D341Med (cell line): ENCODE measurements at regions not wholly inside any gene's neighbourhood (a gene's known extent, or its start where the extent isn't known, plus 50 kb on each side); places are given as distances from the start of the nearest gene placed in this dataset.
A peak's percentile ranks its signal among the peaks of the same experiment; 100 is the strongest.
"Not testable (repeated sequence)": the region's sequence is repeated elsewhere in the genome, so short reads cannot be mapped to it uniquely, and the experiment has no call there.

Source experiments
- DNase-seq: peaks from one replicate; pipeline ENCODE4 v3.0.0; 2012; ENCODE audit warnings: low spot score

DNA sequence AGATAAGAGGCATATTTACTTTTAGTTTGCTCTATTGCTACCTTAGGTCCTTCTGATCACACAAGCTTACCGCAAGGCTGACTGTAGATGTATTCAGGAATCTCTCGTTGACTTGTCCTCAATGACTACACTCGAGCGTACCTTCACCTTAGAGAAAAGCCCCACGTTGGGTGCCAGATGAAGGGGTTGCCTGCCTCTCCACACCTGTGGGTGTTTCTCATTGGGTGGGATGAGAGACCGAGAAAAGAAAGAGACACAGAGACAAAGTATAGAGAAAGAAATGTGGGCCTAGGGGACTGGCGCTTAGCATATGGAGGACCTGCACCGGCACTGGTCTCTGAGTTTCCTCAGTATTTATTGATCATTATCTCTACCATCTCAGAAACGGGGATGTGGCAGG, 51.8 kb downstream of the ASCL4 start:
- no peak for DNase-seq

DNA sequence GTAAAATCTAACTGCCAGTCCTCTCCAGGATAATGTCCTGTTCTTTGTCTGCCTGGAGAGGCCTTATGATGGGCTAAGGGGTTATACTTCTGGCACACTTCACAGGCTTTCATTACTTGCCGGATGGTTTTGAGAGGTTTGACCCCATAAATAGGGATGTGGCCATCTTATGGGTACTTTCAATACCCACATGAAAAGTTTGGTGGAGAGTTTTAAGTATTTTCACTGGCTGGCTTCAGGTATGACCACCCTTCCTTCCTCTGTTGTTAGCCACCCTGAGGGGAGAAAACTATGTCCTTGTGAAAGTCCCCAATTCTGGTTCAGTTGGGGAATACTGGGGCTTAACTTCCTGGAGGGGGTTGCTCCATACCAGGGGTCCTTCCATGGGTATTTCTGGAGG, 54.8 kb downstream of the ASCL4 start:
- no peak for DNase-seq

DNA sequence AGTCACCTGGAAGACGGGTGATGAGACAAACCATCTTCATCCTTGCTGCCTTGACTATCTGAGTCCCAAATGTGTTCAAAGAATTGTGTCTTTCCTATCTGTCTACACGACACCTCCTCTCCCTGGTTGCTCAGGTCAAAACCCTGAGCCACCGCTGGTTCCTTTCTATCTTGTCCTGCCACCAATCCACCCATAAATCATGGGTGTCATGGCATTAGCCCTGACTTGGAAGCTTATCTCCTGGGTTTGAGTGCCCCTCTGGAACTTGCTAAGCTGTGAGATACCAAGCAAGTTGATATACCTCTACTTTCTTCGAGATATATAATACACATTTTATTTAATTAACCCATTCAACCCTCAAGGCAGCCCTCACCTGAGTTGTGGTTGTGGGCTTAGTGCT, 57.9 kb downstream of the ASCL4 start:
- no peak for DNase-seq

DNA sequence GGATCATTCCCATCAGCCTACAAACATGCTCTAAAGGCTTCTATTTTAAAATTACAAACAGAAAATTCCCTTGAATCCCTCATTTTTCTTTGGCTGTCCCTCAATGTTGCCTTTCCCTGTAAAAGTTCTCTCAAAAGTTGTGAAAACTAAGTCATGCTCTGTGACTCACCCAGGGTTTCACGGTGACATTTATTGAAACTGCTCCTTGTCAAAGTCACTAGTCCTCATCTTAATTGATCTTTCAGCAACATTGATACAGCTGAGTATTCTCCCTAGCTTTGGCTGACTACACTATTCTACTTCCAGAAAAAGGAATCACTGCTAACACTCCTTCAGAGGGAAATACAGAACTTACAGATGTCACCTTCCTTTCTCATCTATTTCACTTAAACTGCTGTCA, 65.7 kb downstream of the ASCL4 start:
- no peak for DNase-seq

DNA sequence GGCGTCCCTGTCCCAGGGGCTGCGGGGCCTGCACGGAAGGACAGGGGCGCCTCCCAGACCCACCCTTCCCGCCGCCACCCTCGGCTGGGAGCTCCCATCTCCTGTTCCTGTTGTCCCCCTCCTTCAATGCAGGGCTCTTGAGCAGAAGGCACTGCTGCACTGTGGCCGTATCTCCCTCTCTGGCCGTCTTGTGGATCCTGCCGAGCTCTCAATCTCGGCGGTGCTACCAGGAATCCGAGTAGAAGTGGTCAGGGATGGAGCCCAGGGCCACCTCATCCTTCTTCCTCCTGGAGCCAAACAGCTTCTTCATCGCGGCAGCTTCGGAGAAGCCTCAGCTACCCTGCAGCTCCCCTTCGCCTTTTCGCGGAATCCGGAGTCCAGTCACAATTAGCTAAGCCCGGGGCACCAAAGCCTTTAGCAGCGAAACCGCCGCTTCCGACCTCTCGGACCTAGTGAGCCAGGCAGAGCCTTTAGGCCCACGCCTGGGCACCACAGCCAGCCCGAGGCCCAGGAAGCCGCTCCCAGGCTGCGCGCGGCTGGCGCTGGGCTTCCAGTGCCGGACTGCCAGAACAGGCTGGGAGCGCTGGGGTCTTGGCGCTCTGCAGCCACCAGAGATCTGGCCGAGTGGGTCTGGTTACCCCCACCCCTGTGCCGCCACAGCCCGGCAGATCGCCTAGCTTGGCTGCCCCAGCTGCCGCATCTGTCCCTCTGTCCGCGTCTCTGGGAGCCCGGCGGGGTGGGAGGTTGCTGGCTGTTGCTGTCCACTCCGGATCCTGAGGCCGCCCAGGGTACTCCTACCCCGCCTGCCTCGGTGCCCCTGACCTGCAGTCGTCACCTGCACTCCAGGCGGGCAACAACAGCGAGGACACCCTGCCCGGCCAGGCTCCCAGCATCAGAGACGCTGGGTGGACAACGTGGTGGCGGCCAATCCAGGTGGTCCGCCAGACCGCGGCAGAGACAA, 69.1 kb downstream of the ASCL4 start:
- peak; percentile 46 for DNase-seq

DNA sequence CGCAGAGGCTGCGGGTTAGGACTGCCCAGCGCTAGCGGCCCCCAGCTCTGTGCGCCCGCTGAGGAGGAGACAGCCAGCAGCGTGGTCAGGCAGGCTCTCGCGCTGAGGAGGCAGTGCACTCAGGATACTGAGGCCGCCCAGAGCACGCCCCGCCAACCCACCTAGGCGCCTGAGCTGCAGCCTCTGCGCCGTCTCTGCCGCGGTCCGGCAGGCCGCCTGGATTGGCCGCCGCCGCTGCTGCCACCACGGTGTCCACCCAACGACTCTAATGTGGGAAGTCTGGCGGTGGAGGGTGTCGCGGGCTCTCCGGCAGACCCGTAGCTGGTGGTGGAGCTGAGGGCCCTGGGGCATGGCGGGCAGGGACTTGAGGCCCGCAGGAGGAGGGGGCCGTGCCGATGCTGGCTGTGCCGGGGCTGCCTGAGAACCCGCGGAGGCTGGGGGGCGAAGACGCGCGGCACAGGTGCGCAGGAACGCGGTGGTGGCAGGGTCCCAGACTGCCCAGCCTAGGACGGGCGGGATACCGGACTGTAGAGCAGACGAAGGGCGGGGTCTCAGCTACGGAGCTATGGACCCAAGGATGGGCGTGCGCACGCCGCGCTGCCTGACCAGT, 69.9 kb downstream of the ASCL4 start:
- peak; percentile 43 for DNase-seq

DNA sequence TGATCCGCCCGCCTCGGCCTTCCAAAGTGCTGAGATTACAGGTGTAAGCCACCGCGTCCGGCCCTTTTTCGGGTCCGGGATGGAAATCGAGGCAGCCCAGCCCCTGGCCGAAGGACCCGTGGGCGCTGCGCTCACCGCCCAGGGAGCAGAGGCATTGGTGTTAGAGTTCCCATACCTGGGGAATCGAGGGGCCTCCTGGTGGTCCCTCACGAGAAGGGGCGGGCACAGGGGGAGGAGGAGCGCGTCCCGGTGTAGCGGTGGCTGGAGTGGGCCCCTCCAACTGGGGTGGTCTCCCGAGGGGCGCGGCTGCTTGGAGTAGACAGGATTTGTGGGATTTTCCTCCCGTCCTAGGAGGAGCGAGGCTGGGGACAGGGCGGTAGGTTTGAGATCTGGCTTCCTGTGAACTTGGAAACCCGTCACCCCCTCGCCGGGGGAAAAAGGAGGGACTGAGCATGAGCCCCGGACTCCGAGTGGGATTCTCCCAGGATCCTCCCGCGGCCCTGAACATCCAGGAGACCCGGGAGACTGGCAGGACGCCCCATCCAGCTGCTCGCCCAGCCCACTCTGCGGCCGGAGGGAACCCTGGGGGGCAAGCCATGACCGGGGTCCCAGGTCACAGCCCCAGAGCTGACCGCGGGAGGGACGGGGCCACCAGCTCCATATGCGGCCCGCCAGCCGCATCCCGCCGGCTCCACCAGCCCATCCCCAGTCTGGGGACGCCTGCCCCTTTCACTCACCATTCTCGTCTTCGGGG, 70.9 kb downstream of the ASCL4 start:
- DNase-seq, result peak; percentile 36

DNA sequence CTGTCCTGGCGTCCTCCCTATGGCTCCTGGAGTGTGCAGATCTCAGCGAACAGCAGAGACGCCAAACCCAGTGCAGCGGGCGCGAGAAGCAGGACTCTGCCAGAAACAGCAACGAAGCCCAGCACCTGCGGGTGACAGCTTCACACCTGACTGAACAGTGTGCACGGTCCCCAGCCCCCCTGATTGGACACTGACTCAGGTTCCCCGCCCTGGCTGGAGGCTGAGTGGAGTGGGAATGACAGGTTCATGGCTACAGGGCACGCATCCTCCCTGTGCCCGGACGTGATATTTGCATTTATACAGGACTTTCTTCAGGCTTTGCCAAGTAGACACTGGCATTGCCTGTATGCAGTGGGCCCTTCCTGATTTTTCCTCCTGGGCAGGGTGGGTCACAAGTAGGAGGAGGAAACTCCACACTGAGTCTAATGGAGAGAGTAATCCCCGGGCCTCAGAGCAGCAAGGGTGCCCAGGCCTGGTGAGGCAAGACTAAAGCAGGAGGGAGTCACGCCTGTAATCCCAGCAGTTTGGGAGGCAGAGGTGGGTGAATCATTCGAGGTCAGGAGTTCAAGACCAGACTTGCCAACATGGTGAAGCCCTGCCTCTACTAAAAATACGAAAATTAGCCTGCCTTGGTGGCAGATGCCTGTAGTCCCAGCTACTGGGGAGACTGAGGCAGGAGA, 71.6 kb downstream of the ASCL4 start:
- DNase-seq, result no peak

DNA sequence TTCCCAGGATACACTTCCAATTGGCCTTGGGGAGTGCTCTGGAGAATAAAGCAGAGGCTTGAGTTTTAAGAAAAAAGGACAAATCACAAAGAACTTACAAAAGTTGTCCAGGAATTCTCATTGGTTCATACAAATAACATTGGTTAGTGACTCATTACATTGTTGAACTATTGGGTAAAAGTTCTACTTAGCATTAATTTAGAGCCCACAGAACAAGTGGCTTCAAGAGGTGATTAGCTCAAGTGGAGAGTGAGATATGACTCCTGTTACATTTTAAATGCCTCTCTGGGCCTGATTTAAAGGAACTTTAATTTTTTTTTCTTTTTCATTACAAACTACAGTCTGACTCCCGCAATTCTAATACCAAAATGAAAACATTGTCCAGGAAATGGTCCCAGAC, 72.9 kb downstream of the ASCL4 start:
- DNase-seq, result no peak

DNA sequence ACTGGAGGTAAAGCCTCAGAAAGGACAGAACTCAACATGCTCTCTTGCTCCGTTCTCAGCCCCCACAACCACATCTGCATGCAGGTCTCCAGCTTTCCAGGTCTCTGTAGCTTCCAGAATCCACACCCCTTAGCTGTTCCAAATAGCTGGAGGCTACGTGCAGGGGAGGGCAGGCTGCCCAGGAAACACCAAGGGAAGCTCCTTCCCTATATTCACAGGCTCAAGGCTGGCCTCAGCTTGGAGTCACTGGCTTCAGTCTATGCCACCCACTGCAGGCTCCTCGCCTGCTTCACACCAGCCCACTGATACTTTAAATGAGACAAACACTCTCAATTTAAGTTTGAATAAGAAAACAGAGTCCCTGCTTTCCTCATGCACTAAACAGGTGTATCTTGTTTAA, 73.3 kb downstream of the ASCL4 start:
- DNase-seq, result no peak

DNA sequence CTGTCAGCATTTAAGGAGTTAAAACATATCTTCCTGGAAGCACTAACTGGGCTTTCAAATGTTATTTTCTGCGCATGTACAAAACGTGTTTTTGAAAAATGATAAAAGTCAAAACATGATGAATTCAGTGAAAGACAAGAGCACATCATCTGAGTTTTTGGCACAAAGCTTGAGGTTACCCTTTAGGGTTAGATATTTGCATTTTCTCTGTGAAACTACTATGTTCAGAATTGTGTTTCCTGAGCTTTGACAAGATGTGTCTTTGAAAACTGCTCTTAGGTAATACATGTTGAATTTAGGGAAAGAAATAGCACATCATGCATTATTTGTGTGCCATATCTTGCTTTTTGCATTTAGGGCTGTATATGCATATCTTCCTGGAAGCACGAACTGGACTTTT, 79.0 kb downstream of the ASCL4 start:
- no peak for DNase-seq

DNA sequence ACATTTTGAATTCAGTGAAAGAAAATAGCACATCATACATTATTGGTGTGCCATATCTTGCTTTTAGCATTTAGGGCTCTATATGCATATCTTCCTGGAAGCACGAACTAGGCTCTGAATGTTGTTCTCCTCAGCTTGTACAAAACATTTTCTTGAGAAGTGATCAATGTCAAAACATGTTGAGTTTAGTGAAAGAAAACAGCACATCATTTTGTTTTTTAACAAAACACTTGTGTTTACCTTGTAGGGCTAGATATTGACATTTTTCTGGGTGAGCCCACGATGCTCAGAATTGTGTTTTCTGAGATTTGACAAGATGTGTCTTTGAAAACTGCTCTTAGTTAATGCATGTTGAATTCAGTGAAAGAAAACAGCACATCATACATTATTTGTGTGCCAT, 81.0 kb downstream of the ASCL4 start:
- DNase-seq, result no peak

DNA sequence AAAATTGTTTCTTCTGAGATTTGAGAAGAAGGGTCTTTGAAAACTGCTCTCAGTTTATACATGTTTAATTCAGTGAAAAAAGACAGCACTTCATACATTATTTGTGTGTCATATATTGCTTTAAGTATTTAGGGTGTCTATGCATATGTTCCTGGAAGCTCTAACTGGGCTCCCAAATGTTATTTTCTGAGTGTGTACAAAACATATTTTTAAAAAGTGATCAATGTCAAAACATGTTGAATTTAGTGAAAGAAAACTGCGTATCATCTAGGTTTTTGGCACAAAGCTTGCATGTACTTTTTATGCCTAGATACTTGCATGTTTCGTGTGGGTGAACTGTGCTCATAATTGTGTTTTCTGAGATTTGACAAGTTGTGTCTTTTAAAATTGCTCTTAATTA, 81.6 kb downstream of the ASCL4 start:
- DNase-seq, result no peak

DNA sequence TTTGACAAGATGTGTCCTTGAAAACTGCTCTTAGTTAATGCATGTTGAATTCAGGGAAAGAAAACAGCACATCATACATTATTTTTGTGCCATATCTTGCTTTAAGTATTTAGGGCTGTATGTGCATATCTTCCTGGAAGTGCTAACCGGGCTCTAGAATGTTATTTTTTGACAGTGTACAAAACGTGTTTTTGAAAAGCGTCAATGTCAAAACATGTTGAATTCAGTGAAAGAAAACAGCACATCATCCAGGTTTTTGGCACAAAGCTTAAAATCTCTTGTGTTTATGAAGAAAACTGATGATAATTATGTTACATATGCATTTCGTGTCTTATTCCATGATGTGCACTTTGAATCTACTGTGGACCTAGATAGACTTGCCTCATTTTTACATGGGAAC, 82.7 kb downstream of the ASCL4 start:
- no peak for DNase-seq

DNA sequence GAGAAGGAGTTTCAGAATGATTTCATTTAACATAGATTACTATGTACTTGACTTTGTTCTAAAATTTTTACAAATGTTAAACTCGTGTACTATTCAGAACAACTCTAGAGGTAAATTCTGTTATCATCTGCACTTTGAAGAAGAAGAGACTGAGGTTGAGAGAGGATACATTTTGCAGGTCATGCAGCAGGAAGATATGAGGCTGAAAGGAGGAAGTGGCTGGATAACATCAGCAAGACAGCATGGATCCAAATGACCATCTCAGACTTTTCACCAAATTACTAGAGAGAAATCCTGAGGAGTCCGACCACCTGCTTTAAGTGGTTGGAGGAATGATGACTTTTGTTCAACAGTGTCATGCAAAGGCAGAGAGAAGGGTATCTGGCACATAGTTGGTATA, 84.9 kb downstream of the ASCL4 start:
- DNase-seq, result no peak

DNA sequence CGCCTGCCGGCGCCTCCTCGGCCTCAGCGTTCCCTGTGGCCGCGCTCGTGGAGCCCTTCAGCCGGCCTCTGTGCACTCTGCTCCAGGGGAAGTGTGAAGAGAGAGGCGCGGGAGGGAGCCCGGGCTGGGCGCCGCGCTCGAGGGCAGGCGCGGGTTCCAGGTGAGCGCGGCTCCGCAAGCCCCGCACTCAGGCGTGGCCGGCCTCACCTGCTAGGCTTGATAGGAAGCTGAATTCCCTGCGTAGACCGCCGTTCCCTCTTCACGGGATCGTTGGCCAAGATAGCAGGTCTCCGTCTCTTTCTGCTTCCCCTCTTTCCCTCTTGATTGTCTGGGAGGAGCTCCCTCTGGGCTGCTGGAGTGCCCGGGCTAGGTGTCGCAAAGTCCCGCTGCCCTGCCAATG, 89.7 kb downstream of the ASCL4 start:
- DNase-seq, result no peak

DNA sequence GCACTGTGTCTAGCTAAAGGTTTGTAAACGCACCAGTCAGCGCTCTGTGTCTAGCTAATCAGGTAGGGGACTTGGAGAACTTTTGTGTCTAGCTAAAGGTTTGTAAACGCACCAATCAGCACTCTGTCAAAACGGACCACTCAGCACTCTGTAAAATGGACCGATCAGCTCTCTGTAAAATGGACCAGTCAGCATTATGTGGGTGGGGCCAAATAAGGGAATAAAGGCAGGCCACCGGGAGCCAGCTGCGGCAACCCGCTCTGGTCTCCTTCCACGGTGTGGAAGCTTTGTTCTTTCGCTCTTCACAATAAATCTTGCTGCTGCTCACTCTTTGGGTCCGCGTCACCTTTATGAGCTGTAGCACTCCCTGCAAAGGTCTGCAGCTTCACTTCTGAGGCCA, 90.2 kb downstream of the ASCL4 start:
- not testable (repeated sequence) for DNase-seq

DNA sequence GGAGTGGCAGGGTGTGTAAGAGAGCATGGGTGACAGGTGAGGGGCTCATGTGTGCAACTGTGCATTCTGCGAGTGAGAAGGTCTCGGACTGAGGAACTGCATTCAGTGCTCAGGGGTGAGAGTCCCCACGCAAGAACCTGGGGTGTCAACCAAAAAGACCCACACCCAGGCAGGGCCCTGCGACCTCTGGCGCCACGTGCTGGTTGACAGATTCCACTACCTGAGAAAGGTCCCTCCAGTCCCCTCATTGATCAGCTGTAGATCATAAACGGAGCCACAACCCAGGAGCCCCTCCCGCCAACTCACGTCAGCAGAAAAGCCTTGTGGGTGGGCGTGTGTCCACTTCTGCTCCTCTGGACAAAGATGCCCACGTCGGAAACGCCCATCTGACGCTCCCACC, 98.7 kb downstream of the ASCL4 start:
- no peak for DNase-seq

DNA sequence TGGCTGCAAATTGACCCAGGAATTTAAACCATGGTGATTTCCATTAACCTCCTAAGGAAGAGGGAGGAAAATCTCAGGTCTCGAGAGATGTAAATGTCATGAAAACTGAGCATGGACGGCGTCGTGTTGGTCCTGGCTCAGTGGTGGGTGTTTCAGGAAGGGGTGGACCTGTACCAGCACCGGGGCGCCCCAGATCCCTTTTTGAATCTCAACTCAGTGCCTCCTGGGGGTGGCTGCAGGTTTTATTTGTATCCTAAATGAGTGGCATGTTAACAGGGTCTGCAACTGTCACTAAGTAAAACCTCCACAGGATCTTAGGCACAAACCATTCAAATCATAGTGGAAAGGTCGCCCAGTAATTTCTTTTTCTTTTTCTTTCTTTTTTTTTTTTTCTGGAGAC, 101.3 kb downstream of the ASCL4 start:
- DNase-seq, result no peak

DNA sequence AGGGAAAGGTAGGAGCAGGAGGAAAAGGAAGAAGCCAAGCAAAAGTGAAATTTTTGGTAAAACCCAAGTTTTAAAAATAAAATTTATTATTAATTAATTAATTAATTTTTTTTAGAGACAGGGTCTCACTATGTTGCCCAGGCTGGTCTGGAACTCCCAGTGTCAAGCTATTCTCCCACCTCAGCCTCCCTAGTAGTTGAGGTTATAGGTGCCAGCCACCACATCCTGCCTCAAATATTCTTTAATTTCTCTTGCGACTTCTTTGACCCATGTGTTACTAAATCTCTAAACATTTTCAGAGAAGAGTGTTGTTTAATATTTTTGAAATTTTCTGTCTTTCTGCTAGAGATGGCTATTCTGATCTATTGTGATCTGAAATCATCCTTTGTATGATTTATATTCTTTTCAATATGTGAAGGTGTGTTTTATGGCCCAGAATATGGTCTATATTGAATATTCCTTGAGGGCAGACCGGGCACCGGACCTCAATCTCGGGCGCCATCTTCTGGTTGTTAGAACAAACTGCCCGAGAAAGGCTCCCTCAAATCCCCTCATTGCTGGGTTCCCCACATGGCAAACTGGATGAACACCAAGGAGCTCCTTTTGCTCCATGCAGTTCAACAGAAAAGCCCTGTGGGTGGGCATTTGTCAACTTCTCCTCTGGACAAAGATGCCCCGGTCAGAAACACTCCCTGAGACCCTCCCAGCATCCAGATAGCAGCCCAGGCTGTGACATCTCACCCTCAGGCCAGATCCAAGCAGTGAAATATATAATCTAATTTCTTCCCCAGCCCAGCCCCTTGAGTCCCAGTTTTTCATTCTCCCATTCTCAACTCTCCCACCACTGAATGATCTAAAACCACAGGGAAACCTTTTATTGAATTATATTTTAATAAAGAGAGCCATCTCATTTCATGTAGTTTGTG, 110.5 kb downstream of the ASCL4 start:
- peak; percentile 83 for DNase-seq

DNA sequence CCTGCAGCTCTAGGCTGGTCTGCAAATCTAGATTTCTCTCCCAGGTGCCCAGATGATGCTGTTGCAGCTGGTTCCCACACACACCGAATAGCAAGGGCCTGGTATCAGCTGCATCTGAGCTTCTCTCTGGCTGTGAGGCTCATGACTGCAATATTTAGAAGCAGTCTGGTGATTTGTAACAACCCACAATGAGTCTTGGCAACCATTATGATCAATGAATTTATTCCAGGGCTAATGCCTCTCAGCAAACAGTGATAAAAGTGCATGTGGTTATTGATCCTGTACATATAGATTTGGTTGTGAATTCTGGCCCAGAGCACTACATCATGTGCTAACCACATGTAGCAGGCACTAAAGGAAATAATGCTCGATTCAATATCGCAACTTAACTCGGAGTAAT, 114.3 kb downstream of the ASCL4 start:
- DNase-seq, result no peak
